Lower lobe of right lung (tissue), 2 donors: ENCODE measurements at regions not wholly inside any gene's neighbourhood (a gene's known extent, or its start where the extent isn't known, plus 50 kb on each side); places are given as distances from the start of the nearest gene placed in this dataset.
"Not testable (repeated sequence)": the region's sequence is repeated elsewhere in the genome, so short reads cannot be mapped to it uniquely, and the experiment has no call there.

Experiments used
- ATAC-seq, 2 donors: fragments of 200-7000 bp; cut with Tn5 transposase; one replicate each; pipeline ENCODE4 v1.9.1; 2020 to 2022; ENCODE audit warnings: mild to moderate bottlenecking in 2 of 2, moderate library complexity in 2 of 2
- DNase-seq: peaks from one replicate; pipeline ENCODE4 v3.0.0-alpha.2; 2020
- H3K27ac ChIP-seq: fragments of 200-600 bp; one replicate; pipeline ENCODE4 v1.8.0; 2022
- H3K27me3 ChIP-seq: fragments of 200-600 bp; one replicate; pipeline ENCODE4 v1.8.0; 2022; ENCODE audit warnings: low read depth
- H3K36me3 ChIP-seq: fragments of 200-600 bp; one replicate; pipeline ENCODE4 v1.8.0; 2022; ENCODE audit warnings: mild to moderate bottlenecking
- H3K4me1 ChIP-seq: fragments of 200-600 bp; one replicate; pipeline ENCODE4 v1.8.0; 2022
- H3K4me3 ChIP-seq: fragments of 200-600 bp; one replicate; pipeline ENCODE4 v1.8.0; 2022; ENCODE audit warnings: mild to moderate bottlenecking
- H3K9me3 ChIP-seq: fragments of 200-600 bp; one replicate; pipeline ENCODE4 v1.8.0; 2022
- intact Hi-C: fragments of 100-400 bp; cut with DNase I; formaldehyde crosslinking; loops from one replicate; pipeline ENCODE4 v1.11.0; 2022
- TF ChIP-seq, protein P1 (sequence below): fragments of 200-600 bp; IDR thresholded peaks from one replicate; pipeline ENCODE4 v1.8.0; 2022; ENCODE audit warnings: antibody characterized with exemption, mild to moderate bottlenecking
- donor health status: DM: no; HTN: yes; CAD: no; lungs with severe emphysema.

DNA sequence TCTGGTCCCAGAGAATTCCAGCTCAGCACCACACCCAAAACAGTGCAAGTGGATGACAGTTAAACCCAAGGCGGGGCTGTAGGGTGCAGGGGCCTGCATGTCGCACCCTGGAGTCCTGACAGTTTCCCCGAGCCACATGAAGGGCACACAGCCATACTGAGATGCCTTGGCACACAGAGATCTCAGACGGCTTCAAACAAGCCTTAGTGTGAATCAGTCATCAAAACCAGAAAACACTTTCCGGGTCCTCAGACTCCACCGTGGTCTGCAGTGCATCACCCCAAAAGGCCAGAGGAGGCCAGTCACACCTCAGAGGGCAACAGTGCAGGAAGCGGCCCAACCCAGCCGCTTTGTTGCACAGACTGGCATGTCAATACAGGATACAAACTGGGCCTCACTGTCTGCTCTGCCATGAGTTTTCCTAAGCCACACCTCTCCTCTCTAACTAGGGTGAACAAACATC, 64.6 kb upstream of the ENPP6 start:
- H3K4me1 ChIP-seq = peaks cover 35% of the 10 kb centered on the region
- intact Hi-C loops = no loop called here
- no peaks in the 10 kb centered on the region for H3K9me3 ChIP-seq
- DNase-seq (peak; percentile 66), ATAC-seq (peak; percentile 85 to 87)
- TF ChIP-seq, protein P1, sequence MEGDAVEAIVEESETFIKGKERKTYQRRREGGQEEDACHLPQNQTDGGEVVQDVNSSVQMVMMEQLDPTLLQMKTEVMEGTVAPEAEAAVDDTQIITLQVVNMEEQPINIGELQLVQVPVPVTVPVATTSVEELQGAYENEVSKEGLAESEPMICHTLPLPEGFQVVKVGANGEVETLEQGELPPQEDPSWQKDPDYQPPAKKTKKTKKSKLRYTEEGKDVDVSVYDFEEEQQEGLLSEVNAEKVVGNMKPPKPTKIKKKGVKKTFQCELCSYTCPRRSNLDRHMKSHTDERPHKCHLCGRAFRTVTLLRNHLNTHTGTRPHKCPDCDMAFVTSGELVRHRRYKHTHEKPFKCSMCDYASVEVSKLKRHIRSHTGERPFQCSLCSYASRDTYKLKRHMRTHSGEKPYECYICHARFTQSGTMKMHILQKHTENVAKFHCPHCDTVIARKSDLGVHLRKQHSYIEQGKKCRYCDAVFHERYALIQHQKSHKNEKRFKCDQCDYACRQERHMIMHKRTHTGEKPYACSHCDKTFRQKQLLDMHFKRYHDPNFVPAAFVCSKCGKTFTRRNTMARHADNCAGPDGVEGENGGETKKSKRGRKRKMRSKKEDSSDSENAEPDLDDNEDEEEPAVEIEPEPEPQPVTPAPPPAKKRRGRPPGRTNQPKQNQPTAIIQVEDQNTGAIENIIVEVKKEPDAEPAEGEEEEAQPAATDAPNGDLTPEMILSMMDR = peak; percentile 30
- H3K27ac ChIP-seq = peak overlapping the region; percentile 71
- H3K4me3 ChIP-seq = no peak overlapping the region
- no peaks in the 10 kb centered on the region for H3K27me3 ChIP-seq
- H3K36me3 ChIP-seq = no peaks in the 10 kb centered on the region

DNA sequence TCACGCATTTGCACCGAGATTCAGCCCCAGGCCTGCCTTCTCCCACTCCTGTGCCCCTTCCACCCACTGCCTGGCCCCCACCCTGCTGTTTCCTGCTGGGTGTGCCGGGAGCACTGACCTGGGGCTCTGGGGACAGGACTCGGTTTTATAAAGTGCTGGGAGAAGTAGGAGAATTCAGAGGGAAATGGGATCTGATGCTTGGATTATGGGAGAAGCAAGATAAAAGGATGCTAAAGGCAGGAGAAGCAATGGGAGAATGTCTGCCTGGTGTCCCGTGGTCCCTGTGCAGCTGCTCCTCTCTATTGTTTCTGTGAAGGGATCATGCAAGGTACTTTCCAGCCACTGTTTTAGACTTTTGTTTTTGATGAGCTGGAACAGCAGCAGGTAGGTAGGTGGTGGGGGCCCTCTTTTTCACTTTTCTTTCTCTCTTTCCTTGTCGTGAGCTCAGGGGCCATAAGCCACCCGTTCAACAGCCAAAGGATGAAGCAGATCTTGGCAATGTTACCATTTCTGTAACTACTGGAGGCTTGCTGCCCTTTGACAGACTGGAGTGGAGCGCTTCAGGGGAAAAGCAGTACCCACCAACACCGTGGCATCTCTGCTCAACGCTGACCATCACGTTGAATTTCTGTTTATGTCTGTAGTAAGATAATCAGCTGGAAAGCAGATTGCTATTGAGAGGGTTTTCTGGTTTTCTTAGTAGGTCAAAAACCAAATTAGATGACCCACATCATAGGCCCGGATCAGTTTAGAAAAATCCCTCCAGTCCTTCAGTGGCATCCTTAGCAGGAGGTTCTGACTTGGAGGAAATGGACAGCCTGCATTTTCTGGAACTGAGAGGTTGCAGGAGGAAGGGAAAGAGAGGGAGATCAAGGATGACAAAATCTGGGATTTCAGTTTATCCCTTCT, 63.8 kb upstream of the ENPP6 start:
- peaks cover 33% of the 10 kb centered on the region for H3K4me1 ChIP-seq
- no peaks in the 10 kb centered on the region for H3K9me3 ChIP-seq
- TF ChIP-seq, protein P1 = no peak
- ATAC-seq (no peak), DNase-seq (no peak)
- intact Hi-C loops = no loop called here
- H3K4me3 ChIP-seq = no peak overlapping the region
- H3K27ac ChIP-seq = peak overlapping the region; percentile 71
- no peaks in the 10 kb centered on the region for H3K27me3 ChIP-seq
- H3K36me3 ChIP-seq = no peaks in the 10 kb centered on the region

DNA sequence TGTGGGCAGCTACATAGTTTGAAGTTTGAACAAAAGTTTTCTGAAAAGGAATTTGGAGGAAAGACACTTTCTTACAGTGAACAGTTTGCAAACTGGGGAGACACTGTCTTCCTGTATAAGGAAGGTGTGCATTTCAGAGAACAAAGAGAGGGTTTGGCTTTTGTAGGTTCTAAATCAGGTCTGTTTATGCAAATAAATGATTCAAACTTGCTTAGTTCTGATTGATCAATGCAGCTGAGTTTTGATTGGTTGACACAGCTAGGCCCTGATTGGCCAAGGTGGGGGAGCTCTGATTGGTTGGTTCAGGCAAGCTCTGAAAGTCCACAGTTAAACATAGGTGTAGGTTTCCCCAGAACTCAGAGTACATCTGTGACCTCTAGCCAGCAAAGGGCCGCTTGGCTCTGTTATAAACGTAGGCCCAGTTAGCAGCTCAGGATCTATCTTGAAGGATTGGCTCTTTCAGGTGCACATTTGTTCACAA, 63.0 kb upstream of the ENPP6 start:
- no peak for ATAC-seq
- intact Hi-C loops = no loop called here

DNA sequence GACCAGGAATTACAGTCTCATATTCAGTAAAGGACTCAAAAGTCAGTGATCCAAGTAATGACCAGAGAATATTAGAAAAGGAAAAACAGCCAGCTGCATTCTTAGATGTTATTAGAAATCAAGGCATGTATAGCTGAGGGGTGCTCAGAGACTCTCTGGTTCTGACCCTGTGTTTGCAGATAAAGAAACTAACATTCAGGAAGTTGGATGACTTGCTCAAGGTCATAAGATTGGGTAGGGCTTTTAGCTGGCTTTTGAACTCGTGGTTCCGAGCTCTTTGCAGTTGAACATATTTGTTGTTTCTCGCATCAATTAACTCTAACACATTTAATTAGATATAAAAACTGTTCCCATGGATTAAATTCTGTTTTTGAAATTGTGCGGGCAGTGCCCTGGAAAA, 62.5 kb upstream of the ENPP6 start:
- ATAC-seq (no peak), DNase-seq (no peak)
- Histone ChIP-seq H3K27me3 (no peaks in the 10 kb centered on the region), H3K36me3 (no peaks in the 10 kb centered on the region), H3K4me3 (no peak overlapping the region), H3K9me3 (no peaks in the 10 kb centered on the region), H3K27ac (no peak overlapping the region), H3K4me1 (peaks cover 31% of the 10 kb centered on the region)
- intact Hi-C loops = no loop called here
- TF ChIP-seq, protein P1 = no peak

More for the DNA sequence above, 63.0 kb upstream of the ENPP6 start:
- TF ChIP-seq, protein P1 = no peak
- no peaks in the 10 kb centered on the region for H3K27me3 ChIP-seq
- no peak overlapping the region for H3K27ac ChIP-seq
- peaks cover 31% of the 10 kb centered on the region for H3K4me1 ChIP-seq
- H3K9me3 ChIP-seq = no peaks in the 10 kb centered on the region
- no peak overlapping the region for H3K4me3 ChIP-seq
- H3K36me3 ChIP-seq = no peaks in the 10 kb centered on the region
- DNase-seq = no peak

DNA sequence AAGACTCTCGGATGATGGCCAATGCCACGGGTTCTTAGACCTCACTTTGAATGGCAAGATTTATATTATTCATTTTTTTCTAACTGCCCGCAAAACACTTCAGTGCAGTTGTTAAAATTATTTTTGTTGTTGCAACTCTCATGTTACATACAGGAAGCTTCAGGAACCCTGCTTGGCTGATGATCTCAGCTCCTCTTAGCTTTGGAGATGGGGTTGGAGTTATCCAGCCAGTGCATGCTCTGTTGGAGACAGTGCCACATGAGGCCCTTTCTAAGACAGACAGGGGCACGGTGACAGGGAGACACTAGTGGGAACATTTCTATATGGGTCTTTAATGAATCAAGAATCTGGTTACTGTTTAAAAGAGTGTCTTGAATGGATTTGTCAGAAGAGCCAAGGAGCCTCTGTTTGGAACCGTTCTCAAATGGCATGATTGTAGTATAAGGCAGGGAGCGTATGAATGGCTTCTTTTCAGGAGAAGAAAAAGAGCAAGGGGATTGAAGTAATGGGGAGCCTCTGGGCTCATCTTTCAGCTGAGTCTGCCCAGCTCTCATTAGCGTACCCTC, 61.9 kb upstream of the ENPP6 start:
- no peaks in the 10 kb centered on the region for H3K27me3 ChIP-seq
- intact Hi-C loops = no loop called here
- TF ChIP-seq, protein P1 = no peak
- peaks cover 31% of the 10 kb centered on the region for H3K4me1 ChIP-seq
- no peaks in the 10 kb centered on the region for H3K9me3 ChIP-seq
- H3K4me3 ChIP-seq = no peak overlapping the region
- H3K36me3 ChIP-seq = no peaks in the 10 kb centered on the region
- H3K27ac ChIP-seq = no peak overlapping the region
- DNase-seq = no peak
- no peak for ATAC-seq

DNA sequence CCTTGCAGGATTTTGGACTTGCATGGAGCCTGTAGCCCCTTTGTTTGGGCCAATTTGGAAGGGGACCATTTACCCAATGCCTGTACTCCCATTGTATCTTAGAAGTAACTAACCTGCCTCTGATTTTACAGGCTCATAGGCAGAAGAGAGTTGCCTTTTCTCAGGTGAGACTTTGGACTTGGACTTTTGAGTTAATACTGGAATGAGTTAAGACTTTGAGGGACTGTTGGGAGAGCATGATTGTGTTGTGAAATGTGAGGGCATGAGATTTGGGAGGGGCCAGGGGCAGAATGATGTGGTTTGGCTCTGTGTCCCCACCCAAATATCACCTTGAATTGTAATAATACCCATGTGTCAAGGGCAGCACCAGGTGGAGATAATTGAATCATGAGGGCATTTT, 60.1 kb upstream of the ENPP6 start:
- H3K27ac ChIP-seq, intact Hi-C loops, H3K4me3 ChIP-seq, H3K27me3 ChIP-seq, H3K36me3 ChIP-seq, H3K9me3 ChIP-seq, ATAC-seq, DNase-seq: not testable (repeated sequence)
- peaks cover 24% of the 10 kb centered on the region for H3K4me1 ChIP-seq

DNA sequence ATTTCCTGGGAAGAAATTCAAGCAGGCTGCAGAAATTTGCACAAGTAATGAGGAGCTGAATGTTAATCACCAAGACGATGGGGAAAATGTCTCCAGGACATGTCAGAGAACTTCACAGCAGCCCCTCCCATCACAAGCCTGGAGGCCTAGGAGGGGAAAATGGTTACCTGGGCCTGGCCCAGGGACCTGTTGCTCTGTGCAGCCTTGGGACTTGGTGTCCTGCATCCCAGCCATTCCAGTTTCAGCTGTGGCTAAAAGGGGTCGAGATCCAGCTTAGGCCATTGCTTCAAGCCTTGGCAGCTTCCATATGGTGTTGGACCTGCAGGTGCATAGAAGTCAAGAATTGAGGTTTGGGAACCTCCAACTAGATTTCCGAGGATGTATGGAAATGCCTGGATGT, 59.3 kb upstream of the ENPP6 start:
- intact Hi-C loops = not testable (repeated sequence)

DNA sequence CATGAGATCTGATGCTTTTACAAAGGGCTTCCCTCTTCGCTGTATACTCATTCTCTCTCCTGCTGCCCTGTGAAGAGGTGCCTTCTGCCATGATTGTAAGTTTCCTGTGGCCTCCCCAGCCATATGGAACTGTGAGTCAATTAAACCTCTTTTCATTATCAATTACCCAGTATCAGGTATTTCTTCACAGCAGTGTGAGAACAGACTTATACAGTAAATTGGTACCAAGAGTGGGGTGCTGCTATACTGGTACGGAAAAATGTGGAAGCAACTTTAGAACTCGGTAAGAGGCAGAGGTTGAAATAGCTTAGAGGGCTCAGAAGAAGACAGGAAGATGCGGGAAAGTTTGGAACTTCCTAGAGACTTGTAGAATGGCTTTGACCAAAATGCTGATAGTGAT, 58.7 kb upstream of the ENPP6 start:
- H3K4me1 ChIP-seq = peaks cover 10% of the 10 kb centered on the region
- H3K27me3 ChIP-seq, H3K36me3 ChIP-seq, H3K27ac ChIP-seq, DNase-seq, H3K4me3 ChIP-seq, H3K9me3 ChIP-seq, intact Hi-C loops, ATAC-seq: not testable (repeated sequence)

More for the DNA sequence above, 59.3 kb upstream of the ENPP6 start:
- not testable (repeated sequence) for H3K9me3 ChIP-seq, DNase-seq, ATAC-seq, H3K4me3 ChIP-seq, H3K36me3 ChIP-seq, H3K27me3 ChIP-seq, H3K27ac ChIP-seq
- H3K4me1 ChIP-seq = peaks cover 16% of the 10 kb centered on the region
